ENCODE measurements at regions not wholly inside any gene's neighbourhood (a gene's known extent, or its start where the extent isn't known, plus 50 kb on each side); places are given as distances from the start of the nearest gene placed in this dataset.

GRCh38 chr1:17958704-17959103 is 148.9 kb upstream of the IGSF21 start:
- Histone ChIP-seq H4K20me1 (ENCODE audit: insufficient read depth) (no peaks in the 10 kb centered on the region), H3K36me3 (ENCODE audit: insufficient read depth) (no peaks in the 10 kb centered on the region), H3K27ac (no peak overlapping the region), H3K79me2 (ENCODE audit: insufficient read depth, low read depth) (no peaks in the 10 kb centered on the region), H2AFZ (ENCODE audit: low read depth) (no peak overlapping the region), H3K4me3 (IDR thresholded peaks at IDR 0.05; ENCODE audit: insufficient read depth, low read depth, low read length) (no peak overlapping the region), H3K4me1 (ENCODE audit: low read depth, poor library complexity, severe bottlenecking) (no peaks in the 10 kb centered on the region), H3K9ac (no peak overlapping the region), H3K4me2 (no peak overlapping the region), H3K27me3 (ENCODE audit: insufficient read depth, low read depth) (peaks cover 3% of the 10 kb centered on the region; the same call in 1 of the 2 replicates)
- no peak for TF ChIP-seq CTCF (conservative IDR thresholded peaks at IDR 0.05; ENCODE audit: low read depth, low read length)

GRCh38 chr1:17963513-17963912 is 144.1 kb upstream of the IGSF21 start:
- H3K4me3 ChIP-seq (IDR thresholded peaks at IDR 0.05; ENCODE audit: insufficient read depth, low read depth, low read length), result no peak overlapping the region
- no peaks in the 10 kb centered on the region for H3K36me3 ChIP-seq (ENCODE audit: insufficient read depth)
- no peaks in the 10 kb centered on the region for H3K27me3 ChIP-seq (ENCODE audit: insufficient read depth, low read depth)
- TF ChIP-seq CTCF (conservative IDR thresholded peaks at IDR 0.05; ENCODE audit: low read depth, low read length), result no peak
- no peaks in the 10 kb centered on the region for H3K79me2 ChIP-seq (ENCODE audit: insufficient read depth, low read depth)
- H3K9ac ChIP-seq, result no peak overlapping the region
- H3K4me1 ChIP-seq (ENCODE audit: low read depth, poor library complexity, severe bottlenecking), result no peaks in the 10 kb centered on the region
- no peaks in the 10 kb centered on the region for H4K20me1 ChIP-seq (ENCODE audit: insufficient read depth)
- no peak overlapping the region for H3K27ac ChIP-seq
- H2AFZ ChIP-seq (ENCODE audit: low read depth), result no peak overlapping the region
- no peak overlapping the region for H3K4me2 ChIP-seq

- Histone ChIP-seq H3K27ac (no peak overlapping the region), H3K4me3 (IDR thresholded peaks at IDR 0.05; ENCODE audit: insufficient read depth, low read depth, low read length) (no peak overlapping the region), H4K20me1 (ENCODE audit: insufficient read depth) (no peaks in the 10 kb centered on the region), H3K9ac (no peak overlapping the region), H3K79me2 (ENCODE audit: insufficient read depth, low read depth) (no peaks in the 10 kb centered on the region), H3K27me3 (ENCODE audit: insufficient read depth, low read depth) (no peaks in the 10 kb centered on the region), H3K4me2 (no peak overlapping the region), H3K4me1 (ENCODE audit: low read depth, poor library complexity, severe bottlenecking) (no peaks in the 10 kb centered on the region), H3K36me3 (ENCODE audit: insufficient read depth) (no peaks in the 10 kb centered on the region), H2AFZ (ENCODE audit: low read depth) (no peak overlapping the region)
- TF ChIP-seq CTCF (conservative IDR thresholded peaks at IDR 0.05; ENCODE audit: low read depth, low read length), result no peak
These were observed 142.0 kb upstream of the IGSF21 start for GRCh38 chr1:17965515-17966100.

- Histone ChIP-seq H3K9ac (no peak overlapping the region), H3K79me2 (ENCODE audit: insufficient read depth, low read depth) (no peaks in the 10 kb centered on the region), H3K4me2 (no peak overlapping the region), H3K4me1 (ENCODE audit: low read depth, poor library complexity, severe bottlenecking) (no peaks in the 10 kb centered on the region), H3K27ac (no peak overlapping the region), H3K36me3 (ENCODE audit: insufficient read depth) (no peaks in the 10 kb centered on the region), H3K4me3 (IDR thresholded peaks at IDR 0.05; ENCODE audit: insufficient read depth, low read depth, low read length) (no peak overlapping the region), H2AFZ (ENCODE audit: low read depth) (no peak overlapping the region), H3K27me3 (ENCODE audit: insufficient read depth, low read depth) (no peaks in the 10 kb centered on the region), H4K20me1 (ENCODE audit: insufficient read depth) (no peaks in the 10 kb centered on the region)
- no peak for TF ChIP-seq CTCF (conservative IDR thresholded peaks at IDR 0.05; ENCODE audit: low read depth, low read length)
These were observed 141.3 kb upstream of the IGSF21 start for GRCh38 chr1:17966341-17966740.
